AG04449 (cell line): ENCODE measurements at regions not wholly inside any gene's neighbourhood (a gene's known extent, or its start where the extent isn't known, plus 50 kb on each side); places are given as distances from the start of the nearest gene placed in this dataset.

Source experiments
- CTCF ChIA-PET: fragments of 350-600 bp; formaldehyde crosslinking; extraction: SDS; loops from one replicate; lab custom pipeline; 2021; ENCODE audit warnings: antibody characterized with exemption; lab: Yijun Ruan, JAX
- POLR2A ChIA-PET: fragments of 400-600, 350-600 bp; formaldehyde crosslinking; extraction: SDS; loops from one replicate; lab custom pipeline; 2020; ENCODE audit warnings: antibody characterized with exemption, inconsistent platforms; lab: Yijun Ruan, JAX
- DNase-seq: peaks from one replicate; pipeline ENCODE4 v3.0.0-alpha.2; 2010; ENCODE audit warnings: low read depth, low spot score
- H3K4me3 ChIP-seq: 2 replicates; pipeline ENCODE4 v1.5.1; 2011; ENCODE audit warnings: low read depth, mild to moderate bottlenecking, control low read depth, low read length
- CTCF ChIP-seq: IDR thresholded peaks from one replicate; pipeline ENCODE4 v1.5.1; 2011; ENCODE audit warnings: mild to moderate bottlenecking, moderate library complexity, low read length, control low read depth, inconsistent platforms; ENCODE audit not compliant: insufficient read depth; ENCODE audit errors: missing control alignments

DNA sequence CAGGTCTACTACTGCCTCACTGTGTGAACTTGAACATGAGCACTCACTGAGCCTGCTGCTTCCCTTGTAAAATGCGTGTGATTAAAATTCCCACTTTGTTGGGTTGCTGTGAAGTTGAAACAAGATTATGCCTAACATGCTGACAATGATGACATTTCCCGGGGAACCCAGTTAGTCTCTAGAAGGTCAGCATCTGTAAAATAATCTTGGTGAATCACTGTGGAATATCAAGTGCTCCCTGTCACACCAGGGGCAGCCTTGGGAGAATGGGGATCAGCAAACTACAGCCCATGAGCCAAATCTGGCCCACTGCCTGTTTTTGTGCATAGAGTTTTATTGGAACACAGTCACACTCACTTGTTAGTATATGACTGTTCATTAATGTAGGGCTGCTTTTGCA lies 335.2 kb downstream of the MIAT start:
- ChIA-PET CTCF (no interaction called here), POLR2A (no interaction called here)
- H3K4me3 ChIP-seq, result no peak overlapping the region
- DNase-seq, result no peak
- no peak for TF ChIP-seq CTCF

DNA sequence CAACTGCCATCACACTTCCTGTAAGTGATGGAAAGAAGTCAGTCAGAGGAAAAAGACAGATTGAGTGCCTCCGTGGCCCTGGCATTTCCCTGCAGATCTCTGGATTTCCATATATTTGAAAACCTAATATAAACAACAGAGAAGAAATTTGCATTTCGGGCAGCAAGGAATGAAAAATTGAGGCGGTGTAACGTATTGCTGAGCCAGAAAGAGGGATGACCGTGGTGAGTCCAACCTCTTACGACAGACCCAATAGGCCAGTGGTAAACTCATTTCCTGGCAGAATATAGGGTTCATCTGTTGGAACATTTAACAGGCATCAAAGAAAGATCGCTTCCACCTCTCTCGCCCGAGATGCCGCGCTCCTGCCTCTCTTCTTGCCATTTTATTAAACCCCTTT lies 336.5 kb downstream of the MIAT start:
- TF ChIP-seq CTCF, result no peak
- ChIA-PET CTCF (no interaction called here), POLR2A (no interaction called here)
- no peak for DNase-seq
- H3K4me3 ChIP-seq, result no peak overlapping the region

- TF ChIP-seq CTCF, result no peak
- DNase-seq, result no peak
- H3K4me3 ChIP-seq, result no peak overlapping the region
- POLR2A ChIA-PET, result no interaction called here
- CTCF ChIA-PET, result no interaction called here
Measured at GRCh38 chr22:26994801-26995200, 337.4 kb downstream of the MIAT start.

DNA sequence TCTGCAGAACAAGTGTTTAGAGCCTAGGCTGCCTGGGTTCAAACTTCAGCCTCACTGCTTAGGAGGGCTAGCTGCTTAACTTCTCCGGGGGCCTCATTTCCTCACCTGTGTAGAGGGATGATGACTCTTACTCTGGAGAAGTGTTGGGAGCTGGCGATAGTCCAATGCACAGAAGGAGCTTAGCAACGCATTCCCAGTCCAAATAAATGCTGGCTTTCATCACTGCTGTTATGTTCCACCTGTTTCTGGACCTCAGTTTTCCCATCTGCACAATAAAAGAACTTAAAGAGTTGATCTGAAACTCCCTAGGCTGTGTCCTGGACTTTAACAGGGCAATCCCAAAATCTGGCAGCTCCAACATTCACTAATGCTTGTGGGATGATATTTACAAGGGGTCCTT lies 337.8 kb downstream of the MIAT start:
- ChIA-PET CTCF (no interaction called here), POLR2A (no interaction called here)
- H3K4me3 ChIP-seq, result no peak overlapping the region
- no peak for TF ChIP-seq CTCF
- no peak for DNase-seq

- TF ChIP-seq CTCF, result no peak
- H3K4me3 ChIP-seq, result no peak overlapping the region
- CTCF ChIA-PET, result no interaction called here
- POLR2A ChIA-PET, result no interaction called here
- DNase-seq, result no peak
Measured at GRCh38 chr22:26996154-26996553, 338.8 kb downstream of the MIAT start.

DNA sequence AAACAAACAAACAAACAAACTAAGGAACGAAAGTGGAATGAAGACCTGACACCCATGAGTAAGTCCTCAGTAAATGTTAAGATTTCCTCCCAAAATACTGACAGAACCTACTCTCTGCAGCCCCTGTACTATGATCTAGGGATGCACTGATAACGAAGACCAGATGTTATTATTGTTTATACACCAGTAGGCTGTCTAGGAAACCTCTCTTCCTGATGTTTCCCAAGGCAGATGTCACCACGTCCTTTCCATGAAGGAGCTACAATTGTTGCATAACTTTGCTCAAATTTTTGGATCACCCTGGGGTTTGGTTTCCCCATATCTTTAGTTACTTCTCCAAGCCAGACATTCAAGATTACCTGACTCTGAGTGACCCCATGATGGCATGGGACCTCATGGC lies 340.7 kb downstream of the MIAT start:
- CTCF ChIA-PET, result no interaction called here
- DNase-seq, result no peak
- POLR2A ChIA-PET, result no interaction called here
- no peak overlapping the region for H3K4me3 ChIP-seq
- TF ChIP-seq CTCF, result no peak
